ENCODE measurements at regions not wholly inside any gene's neighbourhood (a gene's known extent, or its start where the extent isn't known, plus 50 kb on each side); places are given as distances from the start of the nearest gene placed in this dataset.
"Not testable (repeated sequence)": the region's sequence is repeated elsewhere in the genome, so short reads cannot be mapped to it uniquely, and the experiment has no call there.

DNA sequence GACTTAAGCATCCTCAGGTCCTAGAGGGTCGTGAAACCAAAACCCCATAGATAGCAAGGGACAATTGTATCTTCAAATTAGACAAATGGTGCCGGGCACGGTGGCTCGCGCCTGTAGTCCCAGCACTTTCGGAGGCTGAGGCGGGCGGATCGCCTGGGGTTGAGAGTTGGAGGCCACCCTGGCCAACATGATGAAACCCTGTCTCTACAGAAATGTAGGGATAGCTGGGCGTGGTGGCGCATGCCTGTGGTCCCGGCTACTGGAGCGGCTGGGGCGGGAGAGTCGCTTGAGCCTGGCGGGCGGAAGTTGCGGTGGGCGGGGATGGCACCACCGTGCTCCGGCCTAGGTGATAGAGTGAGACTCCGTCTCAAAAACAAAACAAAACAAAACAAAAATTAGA, 780.6 kb downstream of the BRINP3 start:
- no peak for DNase-seq

DNA sequence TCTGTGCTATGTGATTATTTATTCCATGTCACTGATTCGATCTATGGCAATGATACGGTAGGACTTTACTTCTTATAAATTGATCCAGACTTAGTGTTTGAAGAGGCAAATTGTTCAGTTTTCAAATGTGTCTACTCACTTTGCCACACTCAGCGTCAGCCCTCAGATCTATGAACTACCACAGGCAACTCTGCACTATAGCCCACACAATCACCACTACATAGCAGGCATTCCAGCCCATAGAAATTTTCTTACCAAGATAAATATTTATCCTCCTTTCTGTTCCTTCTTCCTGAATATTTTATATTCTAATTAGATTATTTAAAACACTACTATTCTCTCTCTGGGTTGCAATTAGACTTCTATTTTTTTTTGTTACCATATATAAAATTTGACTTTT, 776.1 kb downstream of the BRINP3 start:
- DNase-seq: no peak

DNA sequence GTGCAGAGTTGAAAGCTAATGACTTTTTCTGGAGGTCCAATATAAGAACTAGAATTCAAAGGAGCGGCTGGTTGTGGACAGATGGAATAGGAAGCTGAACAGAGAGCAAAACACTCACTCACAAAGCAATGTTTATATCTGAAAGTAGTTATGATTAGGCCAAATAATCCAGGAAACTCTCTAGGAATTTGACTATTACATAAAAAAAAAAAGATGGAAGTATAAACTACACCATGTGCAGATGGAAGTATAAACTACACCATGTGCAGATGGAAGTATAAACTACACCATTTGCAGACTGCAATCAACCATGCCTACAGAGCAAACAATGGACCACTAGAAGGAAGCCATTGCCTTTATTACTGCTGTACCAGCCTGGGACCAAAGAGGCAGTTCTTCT, 771.1 kb downstream of the BRINP3 start:
- no peak for DNase-seq

DNA sequence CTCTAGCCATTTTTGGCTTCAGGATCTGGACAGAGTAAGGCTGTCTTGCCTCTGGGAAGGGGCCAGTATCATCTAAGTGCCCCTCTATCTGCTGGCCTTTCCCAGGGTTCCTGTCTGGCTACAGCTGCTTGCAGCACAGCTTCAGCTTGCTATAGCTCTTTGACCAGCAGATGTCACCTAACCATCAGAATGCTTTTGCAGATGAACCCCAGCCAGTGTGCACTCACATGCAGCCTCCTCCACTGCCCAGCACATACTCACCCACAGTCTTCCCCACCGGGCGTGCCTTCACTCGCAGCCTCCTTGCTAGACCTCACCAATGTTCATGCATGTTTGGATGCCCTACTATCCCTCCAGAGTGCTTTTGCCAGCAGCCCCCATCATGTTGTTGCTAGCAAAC, 769.0 kb downstream of the BRINP3 start:
- DNase-seq: no peak

DNA sequence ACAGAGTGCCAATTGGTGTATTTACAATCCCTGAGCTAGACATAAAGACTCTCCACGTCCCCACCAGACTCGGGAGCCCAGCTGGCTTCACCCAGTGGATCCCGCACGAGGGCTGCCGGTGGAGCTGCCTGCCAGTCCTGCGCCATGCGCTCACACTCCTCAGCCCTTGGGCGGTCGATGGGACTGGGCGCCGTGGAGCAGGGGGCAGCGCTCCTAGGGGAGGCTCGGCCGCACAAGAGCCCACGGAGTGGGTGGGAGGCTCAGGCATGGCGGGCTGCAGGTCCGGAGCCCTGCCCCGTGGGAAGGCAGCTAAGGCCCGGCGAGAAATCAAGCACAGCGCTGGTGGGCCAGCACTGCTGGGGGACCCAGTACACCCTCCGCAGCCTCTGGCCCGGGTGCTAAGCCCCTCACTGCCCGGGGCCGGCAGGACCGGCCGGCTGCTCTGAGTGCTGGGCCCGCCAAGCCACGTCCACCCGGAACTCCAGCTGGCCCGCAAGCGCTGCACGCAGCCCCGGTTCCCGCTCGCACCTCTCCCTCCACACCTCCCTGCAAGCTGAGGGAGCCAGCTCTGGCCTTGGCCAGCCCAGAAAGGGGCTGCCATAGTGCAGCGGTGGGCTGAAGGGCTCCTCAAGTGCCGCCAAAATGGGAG, 759.4 kb downstream of the BRINP3 start:
- not testable (repeated sequence) for DNase-seq

DNA sequence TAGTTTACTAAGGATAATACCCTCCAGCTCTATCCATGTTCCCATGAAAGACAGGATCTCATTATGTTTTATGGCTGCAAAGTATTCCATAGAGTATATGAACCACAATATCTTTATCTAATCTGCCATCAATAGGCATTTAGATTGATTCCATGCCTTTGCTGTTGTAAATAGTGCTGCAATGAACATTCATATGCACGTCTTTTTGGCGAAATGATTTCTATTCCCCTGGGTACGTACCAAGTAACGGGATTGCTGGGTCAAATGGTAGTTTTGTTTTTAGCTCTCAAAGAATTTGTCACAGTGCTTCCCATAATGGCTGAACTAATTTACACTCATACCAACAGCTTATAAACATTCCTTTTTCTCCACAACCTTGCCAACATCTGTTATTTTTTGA, 750.9 kb downstream of the BRINP3 start:
- no peak for DNase-seq

DNA sequence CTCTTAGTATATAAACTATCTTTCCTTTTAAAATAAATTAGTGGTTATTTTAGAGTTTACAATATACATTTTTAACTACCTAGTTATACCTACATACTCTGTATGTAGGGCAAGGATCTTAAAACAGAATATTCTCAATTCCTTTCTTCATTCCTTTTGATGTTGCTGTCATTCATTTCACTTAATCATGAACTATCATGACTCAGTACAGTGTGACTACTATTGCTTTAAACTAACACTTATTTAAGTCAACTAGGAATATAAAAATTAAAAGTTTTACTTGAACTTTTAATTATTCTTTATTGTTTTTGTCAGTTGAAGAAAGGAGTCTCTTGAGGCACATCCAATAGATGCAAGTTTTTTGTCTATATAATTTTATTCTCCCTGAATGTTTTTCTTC, 726.4 kb downstream of the BRINP3 start:
- DNase-seq: no peak

DNA sequence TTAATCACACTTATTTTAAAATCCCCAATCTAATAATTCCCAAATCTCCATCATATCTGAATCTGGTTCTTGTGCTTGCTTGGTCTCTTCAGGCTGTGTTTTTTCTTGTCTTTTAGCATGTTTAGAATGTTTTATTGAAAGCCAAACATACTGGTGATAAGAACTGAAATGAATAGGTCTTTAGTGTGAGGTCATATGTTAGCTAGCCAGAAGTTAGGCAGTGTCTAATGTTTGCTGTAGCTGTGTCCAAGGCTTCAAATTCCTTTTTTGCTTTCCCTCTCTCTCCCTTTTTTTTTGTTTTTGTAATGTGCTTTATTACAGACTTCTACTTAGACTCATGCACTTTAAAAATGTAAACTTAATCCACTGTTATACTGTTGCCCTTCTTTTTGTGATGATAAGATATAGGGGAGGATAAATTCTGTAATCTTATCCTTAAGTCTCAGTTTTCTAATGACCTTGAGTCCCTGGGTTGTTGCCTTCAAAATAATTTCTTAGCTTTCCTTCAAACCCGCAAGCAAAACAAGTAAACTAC, 725.1 kb downstream of the BRINP3 start:
- no peak for DNase-seq

DNA sequence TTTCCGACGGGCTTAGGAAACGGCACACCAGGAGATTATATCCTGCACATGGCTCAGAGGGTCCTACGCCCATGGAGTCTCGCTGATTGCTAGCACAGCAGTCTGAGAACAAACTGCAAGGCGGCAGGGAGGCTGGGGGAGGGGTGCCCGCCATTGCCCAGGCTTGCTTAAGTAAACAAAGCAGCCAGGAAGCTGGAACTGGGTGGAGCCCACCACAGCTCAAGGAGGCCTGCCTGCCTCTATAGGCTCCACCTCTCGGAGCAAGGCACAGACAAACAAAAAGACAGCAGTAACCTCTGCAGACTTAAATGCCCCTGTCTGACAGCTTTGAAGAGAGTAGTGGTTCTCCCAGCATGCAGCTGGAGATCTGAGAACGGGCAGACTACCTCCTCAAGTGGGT, 722.6 kb downstream of the BRINP3 start:
- DNase-seq: not testable (repeated sequence)

DNA sequence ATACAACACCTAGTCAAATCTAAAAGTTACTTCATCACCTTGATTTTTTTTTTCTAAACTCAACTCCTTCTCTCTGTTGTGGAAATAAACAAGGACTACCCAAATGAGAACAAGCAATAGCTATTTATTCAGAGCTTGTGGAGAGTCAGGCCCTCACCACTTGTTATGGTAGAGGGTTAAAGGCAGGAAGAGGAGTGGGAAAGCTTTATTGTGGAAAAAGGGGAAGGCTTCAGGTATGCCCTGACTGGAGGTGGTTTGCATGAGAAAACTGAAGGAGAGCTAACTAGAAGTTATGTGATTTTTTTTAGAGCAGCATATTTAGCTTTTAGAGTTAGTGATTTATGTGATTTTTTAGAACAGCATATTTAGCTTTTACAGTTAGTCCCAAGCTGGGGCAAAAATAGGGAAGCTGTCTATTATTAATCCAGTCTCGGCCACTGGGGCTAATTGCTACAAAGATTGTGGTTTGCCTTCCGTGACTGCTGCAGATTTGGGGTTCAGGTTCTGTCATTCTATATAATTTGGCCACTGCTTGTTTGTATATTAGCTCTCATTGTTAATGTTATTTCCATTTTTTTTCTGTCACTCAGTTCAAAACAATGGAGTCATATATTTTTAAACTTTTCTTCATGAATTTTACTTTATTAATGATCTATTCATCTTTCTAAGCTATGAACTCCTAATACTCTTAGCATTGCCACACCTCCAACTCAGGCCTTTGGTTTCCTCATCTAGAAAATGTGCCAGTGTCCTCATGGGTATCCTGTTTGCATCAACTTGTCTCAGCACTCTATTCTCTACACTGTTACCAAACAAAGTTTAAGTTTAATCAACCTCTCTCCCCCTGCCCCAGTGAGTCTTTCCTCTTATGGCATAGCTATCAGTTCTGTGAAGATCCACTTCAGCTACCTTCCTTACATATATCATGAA, 713.0 kb downstream of the BRINP3 start:
- no peak for DNase-seq

DNA sequence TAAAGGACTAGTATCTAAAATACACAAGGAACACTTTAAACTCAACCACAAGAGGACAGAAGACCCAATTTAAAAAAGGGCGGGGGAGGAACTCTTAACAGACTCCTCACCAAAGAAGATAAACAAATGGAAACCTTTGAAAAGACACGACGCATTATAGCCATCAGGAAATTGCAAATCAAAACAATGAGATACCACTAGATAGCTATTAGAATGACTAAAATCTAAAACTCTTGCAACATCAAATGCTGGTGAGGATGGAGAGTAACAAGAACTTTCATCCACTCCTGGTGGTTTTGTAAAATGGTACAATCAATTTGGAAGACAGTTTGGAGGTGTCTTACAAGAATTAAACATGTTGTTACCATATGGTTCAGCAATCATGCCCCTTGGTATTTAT, 708.2 kb downstream of the BRINP3 start:
- no peak for DNase-seq

DNA sequence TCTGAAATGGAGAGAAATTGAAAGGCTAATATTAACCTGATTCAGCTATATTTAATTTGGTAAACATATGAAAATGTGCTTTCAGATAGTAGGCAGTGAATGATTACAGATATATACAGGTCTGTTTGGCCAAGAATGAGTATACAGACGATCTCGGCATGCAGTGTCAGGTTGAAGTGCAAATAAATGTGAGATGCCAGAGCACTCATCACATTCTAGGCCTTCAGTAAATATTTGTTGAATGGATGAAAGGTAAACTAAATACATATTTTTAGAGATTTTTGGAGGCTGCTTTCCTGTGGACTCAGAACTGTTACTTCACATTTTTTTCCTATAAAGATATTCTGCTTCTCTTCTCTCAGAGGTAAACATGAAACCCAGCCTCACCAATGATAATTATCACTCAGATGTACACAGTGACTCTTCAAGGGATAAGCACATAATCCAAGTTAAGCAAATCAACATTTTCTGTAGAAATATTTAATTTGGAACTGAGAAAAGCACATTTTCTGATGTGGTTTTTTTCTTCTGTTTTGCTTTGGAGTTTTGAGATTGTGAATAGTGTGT, 702.9 kb downstream of the BRINP3 start:
- DNase-seq: no peak

DNA sequence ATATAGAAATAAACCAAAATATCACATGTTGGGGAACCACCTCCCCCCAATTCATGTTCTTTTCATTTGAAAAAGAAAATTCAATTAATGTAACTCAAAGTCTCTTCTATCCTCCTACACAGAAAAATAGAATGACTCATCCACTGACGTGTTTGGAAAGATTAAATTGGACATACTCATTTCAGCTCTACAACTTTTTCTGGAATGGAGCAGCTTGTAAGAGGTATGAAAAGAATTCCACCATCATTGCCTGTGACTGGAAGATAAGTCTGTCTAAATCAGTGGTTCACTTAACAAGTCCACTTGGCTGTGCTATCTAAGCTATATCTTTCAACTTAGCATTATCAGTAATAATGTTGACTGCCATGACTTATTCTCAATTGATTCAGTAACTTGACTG, 702.3 kb downstream of the BRINP3 start:
- no peak for DNase-seq

DNA sequence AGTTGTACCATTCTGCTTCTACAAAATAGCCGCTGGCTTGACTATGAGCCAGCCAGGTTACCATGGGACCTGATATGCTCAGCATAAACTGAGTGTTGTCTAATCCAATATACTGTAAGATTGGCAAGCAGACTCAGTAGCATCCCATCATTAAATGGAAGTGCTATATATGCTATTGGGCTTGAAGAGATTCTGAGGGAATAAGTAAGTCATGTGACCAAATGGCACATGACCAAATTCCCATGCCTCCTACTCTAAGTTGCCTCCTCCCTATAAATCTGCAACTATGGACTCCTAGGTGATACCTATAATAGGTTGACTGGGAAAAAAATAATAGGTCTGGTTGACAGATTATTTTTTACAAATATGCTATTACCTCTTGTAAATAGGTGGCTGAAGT, 698.6 kb downstream of the BRINP3 start:
- no peak for DNase-seq

DNA sequence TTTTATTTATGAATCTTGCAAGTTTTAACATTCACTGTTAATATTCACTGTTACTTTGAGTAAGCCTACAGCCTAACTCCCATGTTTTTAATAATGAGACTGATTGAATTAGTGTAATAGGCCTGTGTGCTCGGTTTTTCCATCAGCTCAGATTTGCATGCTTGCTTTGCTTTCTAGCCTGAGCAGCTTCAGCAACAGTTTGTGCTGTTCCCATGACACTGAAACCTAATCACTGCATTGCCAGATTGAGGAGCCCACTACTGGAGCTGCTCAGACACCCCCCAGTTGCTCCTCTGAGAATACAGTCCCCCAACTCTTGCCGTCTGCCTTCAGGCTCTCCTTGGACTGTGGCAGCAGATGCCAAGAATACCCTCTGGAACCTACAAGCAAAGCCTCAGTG, 695.4 kb downstream of the BRINP3 start:
- DNase-seq: no peak

DNA sequence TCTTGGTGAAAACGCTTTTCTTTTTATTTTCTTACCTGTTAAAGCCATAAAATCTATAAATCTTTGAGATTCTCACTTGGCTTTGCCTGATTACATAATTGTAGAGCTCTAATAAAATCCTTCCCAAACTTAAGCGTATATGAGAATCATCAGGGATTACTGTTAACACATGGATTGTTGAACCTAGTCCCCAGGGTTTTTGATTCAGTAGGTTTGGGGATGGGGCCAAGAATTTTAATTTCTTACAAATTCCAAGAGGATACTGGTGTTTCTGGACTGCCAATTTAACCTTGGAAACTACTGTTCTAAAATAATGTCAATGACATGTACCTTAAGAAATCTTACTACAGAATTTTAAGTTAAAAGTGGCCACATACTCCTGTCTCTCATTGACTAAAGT, 694.2 kb downstream of the BRINP3 start:
- DNase-seq: no peak

DNA sequence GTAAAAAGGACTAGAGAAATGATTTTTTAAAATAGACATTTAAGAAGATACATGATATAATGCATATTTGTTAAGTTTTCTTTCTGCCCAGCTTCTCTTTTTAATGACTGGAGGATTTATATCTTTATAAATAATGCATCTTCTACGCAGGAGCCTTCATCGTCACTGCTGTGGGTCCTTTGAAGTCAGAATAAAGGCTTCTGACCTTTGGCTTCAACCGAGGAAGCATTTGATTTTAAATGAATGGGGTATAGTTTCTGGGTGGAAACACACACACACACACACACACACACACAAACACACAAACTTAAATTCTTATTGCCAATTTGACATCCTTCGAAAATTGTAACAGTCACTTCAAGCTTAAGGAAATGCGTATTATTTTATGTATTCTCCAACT, 690.9 kb downstream of the BRINP3 start:
- DNase-seq: no peak

DNA sequence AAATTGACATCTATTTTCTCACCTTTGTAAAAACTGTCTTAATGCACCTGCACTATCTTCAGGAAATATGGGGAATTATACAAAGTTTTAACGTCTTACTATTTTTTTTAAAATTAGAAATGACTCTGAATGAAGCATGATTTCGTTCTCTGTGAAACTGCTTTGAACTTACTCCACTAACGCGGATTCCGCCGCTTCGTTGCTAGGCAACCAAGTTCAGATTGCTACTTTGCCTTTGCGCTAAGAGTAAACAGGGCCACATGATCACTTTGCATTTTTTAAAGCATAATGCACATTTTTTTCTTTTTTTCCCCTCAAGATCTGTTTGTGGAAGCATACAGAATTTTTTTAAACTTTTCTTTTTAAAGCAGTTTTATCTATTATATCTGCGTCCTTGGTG, 690.5 kb downstream of the BRINP3 start:
- no peak for DNase-seq

DNA sequence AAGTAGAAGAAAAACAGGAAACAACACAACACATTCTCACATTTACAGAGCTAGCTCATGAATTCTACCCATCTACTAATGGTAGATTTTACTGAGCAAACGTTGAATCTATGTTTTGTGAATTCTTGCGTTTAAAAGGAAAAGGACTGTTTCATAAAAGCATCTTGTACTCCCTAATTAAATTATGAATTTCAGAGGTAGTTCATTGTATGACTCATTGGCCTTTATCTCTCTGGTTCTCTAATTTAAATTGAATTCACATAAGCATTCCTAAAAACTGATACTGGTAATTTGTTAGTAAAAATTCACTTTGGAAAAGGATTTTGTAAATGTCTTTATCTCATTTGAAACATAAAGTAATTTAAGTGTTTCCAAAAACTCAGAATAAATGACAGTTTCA, 687.3 kb downstream of the BRINP3 start:
- no peak for DNase-seq

DNA sequence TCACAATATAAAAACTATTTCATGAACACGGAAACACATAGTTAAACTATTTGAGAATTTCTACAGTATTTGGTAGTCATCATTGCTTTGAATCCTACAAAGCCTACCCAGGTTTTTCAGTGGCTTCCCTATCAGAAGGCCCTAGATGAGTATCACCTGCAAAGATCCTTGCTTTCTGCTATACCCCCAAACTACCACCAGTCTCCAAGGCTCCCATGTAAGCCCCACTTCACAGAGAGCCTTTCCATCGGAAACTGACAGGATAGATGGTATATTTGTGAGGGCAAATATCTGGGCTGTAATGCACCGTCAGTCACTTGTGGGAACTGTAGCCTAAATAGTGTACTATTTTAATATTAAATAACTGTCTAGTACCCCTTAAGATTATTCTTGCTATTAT, 674.3 kb downstream of the BRINP3 start:
- DNase-seq: no peak

DNA sequence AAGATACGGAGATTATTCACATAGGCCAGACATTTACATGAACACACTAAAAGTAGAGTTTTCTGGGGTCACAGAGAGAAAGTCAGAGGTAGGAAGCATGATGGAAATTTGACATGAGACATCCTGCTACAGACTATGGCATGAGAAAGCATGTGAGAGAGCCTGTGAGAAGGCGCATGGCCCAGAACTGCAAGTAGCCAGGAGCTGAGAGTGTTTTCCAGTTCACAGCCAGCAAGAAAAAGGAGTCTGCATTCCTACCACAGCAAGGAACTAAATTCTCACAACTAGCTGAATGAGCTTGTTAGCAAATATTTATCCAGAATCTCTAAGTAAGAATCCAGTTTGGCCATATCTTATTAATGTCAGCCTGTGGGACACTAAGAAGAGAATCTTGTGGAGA, 673.3 kb downstream of the BRINP3 start:
- DNase-seq: no peak

DNA sequence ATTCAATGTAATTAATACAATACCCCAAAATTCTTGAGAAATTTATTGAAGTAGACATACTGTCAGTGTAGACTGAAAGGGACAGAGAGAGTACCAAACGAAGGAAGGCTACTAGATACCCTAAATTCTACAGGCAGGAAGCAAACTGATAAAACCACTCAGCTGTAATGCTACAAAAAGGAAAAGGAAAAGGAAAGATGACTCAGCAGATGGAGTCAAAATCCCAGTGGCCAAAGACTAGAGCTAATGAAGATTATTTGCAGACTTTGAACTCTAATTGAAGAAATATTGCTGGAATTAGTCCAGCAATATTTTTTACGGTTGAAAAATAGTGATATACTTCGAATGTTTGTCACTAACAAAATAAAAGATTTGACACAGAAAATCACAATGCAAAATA, 671.9 kb downstream of the BRINP3 start:
- no peak for DNase-seq

DNA sequence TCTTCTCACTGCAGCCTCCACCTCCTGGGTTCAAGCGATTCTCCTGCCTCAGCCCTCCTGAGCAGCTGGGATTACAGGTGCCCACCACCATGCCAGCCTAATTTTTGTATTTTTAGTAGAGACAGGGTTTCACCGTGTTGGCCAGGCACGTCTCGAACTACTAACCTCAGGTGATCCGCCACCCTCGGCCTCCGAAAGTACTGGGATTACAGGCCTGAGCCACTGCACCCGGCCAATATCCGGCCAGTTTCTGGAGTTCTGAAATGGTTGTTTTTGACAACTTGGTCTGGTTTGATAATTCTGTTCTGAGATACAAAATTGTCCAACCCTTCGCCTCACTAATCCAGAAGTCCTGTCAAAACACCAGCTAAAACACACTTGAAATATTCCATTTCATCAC, 667.0 kb downstream of the BRINP3 start:
- DNase-seq: not testable (repeated sequence)

DNA sequence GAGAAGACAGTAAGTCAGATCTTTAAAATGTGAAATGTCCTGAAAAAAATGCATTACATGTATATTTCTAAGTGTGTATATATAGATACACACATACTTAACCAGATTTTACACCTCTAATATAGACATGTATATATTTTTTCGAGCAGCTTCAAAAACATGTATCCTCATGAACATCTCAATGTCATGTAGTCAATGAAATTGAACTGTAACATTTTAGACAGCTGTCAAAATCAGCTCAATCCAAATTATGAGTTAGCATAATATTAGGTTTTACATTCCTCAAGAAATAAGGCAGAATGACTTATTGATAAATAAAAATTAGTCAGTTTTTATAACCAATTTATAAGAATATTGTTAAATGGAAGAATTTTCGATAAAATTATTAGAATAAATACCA, 665.7 kb downstream of the BRINP3 start:
- no peak for DNase-seq

Data from activated CD4-positive, CD25-positive, alpha-beta regulatory T cell treated with anti-CD3 and anti-CD28 coated beads, Interleukin-2, amount 50 U/mL, for 72 hours (primary cell).